GM18861 (cell line): ENCODE measurements at regions not wholly inside any gene's neighbourhood (a gene's known extent, or its start where the extent isn't known, plus 50 kb on each side); places are given as distances from the start of the nearest gene placed in this dataset.

Source experiments
- ATAC-seq: cut with Tn5 transposase; IDR thresholded peaks from one replicate; pipeline ENCODE4 v1.9.1; 2021; ENCODE audit not compliant: unreplicated experiment

DNA sequence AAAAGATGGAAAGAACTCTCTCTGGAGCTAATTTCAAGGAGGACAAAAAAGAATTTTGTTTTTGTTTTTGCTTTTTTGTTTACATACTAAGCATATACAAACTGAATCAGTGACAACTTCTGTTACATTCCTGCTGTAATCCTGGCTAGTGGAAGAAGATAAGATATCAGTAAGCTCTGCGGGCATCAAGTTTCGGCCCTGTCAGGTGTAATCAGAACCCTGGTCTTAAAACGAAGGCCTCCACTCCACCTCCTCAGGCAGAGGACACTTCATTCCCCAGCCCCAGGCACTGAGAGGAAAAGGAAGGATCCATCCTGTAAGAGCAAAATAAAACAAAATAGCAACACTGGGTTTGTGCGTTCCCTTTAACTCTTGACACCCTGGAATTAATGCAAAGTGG lies 88.9 kb upstream of the ARHGAP29 start:
- ATAC-seq, result no peak

DNA sequence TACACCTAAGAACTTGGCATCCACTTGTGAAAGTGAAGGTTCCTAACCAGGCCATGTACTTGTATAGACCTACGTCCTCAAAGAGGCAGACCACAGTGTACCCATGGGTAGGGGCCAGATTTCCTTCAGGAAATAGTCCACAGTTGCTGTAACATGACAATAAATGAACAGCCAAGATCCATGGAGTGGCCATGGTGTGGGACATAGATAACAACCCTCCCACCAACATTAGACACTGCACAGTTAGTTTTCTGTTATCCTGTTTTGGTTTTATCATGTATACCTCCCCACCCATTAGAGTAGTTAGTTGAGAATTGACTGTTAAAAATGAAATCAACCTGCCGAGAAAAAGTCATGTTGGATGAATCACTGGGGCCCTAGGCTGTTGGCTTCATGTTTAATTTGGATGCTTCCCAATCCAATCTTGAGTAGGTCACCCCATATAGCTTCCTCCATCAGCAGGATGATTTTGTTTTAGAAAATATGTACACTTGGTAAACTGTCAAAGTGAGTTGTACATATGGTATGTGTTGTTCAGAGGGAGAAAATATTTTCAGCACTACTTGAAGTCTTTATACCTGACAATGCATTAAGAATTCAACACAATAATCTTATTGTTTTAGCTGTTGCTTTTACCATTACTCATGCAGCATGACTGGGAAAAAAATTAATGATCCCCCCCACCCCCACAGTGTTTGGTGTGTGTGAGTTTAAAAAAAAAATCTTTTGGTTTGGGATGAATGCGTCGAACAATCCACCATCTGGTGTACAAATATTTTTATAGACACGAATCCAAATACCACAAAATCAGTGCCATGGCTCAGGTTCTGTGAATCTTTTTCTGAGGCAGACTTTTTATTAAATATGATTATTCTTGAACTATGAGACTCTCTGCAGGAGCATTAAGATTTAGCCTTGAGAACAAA lies 88.3 kb upstream of the ARHGAP29 start:
- ATAC-seq, result no peak

DNA sequence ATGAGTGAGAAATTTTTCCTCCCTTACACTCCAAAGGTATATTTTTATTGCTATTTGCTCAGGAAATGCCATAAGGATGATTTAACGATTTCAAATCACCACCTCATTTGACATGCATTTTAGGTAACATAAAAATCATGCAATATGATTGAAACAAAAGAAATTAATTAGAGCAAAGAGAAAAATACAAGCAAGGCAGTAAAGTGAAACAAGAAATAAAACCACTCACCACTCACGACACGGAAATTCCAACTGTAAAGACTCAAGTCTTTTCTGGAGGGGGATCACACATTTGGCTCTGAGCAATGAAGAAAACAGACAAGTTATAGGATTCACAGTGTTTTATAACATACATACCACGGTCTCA lies 86.8 kb upstream of the ARHGAP29 start:
- ATAC-seq, result no peak

DNA sequence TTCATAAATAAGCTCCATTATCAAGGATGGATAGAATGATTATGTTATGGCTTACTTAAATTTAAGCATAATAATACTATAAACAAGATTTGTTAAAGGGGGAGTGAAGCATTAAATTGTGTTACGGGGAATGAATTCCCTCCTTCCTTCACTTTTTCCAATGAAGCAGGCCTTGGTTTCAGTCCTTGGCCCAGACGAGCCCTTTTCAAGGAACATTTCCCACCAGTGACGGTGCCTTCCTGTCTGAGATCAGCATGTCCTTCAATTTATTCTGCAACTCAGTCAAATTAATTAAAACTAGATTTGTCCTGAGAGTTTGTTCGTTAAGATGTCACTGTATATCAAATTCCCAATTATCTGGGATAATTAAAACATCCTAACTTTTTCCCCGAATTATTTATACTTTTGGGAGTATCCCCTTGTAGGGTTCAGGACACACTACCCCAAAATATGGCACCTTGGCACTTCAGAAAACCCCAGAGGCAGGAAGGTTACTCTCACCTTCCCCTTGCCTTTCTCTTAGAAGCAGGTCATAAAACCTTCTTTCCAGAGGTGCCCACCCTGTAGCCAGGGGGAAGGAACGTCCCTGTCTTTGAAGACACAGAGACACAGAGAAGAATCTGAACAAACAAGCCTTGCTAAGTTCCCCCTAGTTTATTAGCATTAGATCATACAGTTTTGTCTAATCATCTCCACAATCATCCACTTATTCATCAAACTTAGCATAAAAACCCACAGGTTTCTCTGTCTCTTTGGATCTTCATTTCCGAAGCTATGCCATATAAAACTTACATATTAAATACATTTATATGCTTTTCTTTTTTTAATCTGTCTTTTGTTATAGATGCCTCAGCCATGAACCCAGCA lies 86.2 kb upstream of the ARHGAP29 start:
- ATAC-seq, result no peak

DNA sequence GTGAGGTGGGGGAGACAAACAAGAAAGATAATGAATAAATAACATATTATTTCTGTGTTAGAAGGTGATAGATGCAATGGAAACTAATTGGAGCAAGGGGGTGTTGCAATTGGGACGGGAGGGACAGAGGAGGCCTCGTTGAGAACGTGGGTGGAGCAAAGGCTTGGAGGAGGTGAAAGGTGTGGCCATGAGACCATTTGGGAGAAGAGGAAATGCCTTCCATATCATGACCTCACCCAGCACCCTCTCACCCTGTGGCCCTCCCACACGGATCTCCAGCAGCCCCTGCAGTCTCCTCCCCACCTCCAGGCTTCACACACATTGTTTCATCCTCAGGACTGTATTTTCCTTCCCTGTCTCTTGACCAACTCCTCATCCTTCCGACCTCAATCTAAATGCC lies 85.3 kb upstream of the ARHGAP29 start:
- no peak for ATAC-seq

DNA sequence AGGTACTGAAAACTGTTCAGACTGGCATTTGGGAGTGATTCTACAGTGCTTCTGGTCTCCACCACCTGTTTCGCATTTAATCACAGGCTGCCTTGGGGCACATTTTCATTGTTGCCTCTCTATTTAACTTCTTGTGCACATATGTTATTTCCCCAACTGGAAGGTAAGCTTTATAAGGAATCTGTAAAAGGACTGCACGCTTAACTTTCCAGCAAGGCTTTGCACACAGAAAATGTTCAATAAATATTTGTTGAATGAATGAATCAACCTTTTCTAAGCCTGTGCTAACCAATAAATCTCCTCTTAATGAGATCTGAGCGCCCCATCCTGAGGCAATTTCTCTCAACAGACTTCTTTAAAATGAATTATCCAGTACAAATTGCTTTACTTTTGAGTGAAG lies 84.3 kb upstream of the ARHGAP29 start:
- ATAC-seq, result no peak

DNA sequence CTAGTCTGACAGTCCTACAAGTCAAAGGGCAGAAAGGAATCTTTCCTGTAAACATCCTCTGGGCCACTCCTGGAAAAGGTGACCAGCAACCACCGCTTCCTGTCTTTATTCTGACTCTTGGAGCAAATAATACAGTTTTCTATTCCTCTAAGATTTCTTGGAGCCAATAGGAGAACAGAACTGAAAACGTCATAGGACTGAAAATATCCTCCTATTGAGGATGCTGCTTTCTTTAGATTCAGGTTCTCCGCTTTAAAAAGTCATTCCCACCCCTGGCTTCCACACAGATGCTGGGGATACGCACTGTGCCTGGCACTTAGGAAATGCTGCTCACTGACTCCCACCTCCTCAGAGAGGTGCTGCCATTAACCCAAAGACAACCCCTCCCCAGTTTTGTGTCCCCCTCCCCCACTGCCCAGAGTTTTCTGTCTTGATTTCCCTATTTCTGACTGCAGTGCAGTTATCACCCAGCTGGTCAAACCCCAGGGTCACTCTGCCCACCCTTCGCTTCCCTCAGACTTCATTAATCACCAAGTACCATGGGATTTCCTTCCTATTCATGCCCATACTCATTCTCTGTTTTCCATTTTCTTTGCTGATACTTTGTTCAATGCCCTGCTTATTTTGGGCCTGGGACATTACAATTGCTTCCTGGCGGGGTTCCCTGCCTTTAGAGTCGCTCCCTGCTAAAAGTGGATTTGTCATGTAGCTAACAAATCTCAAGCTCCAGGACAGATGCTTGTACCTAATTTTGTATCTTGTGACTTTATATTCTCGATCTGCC lies 82.1 kb upstream of the ARHGAP29 start:
- no peak for ATAC-seq

DNA sequence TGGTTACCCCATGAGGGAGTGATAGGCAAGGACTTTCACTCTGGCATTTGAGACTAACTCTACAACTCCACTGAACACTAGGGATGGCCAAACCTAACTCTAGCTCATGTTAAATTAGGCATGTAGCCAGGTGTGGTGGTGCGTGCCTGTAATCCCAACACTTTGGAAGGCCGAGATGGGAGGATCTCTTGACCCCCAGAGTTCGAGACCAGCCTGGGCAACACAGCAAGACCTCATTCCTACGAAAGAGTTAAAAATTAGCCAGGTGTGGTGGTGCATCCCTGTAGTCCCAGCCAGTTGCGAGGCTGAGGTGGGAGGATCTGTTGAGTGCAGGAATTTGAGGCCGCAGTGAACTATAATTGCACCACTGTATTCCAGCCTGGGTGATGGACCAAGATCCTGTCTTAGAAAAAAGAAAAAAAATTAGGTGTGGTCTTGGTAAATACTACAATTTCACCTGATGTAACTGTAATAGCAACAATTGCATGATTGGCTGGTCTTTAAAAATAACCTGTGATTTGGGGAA lies 81.2 kb upstream of the ARHGAP29 start:
- ATAC-seq, result no peak

DNA sequence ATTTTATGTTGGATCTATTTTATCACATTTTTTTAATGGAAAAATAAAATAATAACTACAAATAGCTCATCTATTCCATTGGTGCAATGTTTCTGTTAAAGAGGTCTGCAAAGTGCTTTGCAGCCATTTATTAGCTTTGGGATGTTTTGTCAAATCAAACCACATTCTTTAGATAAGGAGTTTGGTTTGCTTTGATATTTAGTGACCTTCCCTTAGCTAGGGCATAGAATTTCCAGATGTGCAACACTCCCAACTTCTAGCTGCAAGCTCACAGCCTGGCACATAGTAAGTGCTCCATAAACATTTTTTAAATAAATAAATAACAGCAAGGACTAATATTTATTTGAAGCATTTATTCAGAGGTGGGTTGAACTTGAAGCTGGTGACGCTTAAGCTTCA lies 80.4 kb upstream of the ARHGAP29 start:
- ATAC-seq, result no peak

DNA sequence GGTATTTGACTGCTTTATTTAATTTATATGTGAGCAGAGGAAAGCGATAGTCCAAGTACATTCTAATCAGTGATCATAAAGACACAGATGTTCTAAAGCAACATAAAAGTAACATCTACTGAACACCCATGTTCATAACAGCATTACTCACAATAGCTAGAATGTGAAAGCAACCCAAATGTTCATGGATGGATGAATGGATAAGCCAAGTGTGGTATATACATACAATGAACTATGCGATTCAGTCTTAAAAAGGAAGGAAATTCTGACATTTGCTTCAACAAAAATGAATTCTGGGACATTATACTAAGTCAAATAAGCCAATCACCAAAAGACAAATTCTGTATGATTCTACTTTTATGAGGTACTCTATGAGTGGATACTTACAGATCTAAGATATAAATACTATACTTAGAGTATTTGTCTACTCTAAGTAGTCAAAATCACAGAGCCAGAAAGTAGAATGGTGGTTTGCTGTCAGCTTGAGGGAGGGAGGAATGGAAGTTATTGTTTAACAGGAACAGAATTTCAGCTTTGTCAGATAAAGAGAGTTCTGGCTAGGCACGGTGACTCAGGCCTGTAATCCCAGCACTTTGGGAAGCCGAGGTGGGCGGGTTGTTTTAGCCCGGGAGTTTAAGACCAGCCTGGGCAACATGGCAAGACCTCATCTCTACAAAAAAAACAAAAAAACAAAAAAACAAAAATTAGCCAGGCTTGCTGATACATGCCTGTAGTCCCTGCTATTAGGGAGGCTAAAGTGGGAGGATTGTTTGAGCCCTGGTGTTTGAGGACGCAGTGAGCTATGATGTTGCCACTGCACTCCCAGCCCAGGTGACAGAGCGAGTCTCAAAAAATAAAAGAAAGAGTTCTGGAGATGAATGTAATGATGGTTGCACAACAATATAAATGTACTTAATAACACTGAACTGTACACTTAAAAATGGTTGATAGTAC lies 79.7 kb upstream of the ARHGAP29 start:
- no peak for ATAC-seq

DNA sequence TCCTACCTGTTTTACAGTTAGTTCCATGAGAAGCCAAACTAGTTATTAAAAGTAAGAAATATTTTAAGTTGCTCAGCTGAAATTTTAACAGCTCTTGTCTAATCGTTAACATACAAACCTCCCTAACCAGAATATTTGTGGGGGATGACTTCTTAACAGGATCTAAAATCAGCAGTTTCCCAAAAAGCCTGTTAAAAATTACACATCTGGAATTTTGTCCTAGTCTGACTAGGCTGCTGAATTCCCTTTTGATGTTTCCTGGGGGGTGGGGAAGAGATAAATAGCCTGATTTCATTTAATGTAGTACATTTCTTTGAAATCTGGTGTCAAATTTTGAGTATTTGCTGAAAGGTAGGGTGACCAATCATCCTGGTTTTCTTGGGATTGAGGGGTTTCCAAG lies 78.8 kb upstream of the ARHGAP29 start:
- ATAC-seq, result no peak

DNA sequence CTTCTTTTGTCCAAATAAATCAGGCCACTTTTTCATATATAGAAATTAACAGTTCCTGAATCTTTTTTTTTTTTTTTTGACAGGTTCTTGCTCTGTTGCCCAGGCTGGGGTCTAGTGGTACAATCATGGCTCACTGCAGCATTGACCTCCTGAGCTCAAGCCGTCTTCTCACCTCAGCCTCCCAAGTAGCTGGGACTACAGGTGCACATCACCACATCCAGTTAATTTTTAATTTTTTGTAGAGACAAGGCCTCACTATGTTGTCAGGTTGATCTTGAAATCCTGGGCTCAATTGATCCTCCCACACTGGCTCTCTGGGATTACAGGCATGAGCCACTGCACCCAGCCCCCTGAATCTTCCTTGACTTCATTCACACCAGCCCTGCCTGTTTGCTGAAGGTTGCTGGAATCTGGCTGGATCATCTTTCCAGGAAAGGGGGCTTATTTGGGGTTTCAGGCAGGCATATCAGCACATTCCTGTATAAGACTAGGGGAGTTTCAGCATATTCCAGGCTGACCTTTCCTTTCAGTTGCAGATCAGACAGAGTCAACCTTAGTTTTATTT lies 78.2 kb upstream of the ARHGAP29 start:
- ATAC-seq, result no peak

DNA sequence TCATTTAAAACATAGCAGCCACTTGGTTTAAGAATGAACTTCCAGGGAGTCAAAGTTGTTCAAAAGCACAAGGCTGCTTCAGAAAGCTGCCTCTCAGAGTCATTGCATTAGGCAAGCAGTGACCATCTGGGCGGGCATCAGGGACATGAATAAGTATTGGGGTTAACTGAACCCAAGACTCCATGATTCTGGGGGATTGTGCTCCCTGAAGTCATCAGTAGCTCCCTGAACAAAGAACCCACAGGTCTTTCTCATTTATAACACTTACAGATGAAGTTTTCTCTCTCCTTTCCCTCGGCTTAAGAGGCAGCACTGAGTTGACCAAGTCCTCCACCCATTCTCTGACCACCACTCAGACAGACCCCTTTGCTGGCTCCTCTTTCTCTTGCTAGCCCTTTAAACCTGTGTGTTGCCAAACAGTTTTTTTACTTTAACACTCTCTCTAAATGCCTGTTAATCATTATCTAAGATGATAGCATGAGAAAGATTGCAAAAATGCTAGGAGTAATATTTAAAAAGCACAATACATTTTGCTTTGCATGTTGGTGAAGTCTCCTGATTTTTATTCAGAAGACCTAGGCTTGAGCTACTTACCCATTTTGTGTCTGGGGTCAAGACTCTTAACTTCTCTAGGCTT lies 77.0 kb upstream of the ARHGAP29 start:
- ATAC-seq, result no peak

DNA sequence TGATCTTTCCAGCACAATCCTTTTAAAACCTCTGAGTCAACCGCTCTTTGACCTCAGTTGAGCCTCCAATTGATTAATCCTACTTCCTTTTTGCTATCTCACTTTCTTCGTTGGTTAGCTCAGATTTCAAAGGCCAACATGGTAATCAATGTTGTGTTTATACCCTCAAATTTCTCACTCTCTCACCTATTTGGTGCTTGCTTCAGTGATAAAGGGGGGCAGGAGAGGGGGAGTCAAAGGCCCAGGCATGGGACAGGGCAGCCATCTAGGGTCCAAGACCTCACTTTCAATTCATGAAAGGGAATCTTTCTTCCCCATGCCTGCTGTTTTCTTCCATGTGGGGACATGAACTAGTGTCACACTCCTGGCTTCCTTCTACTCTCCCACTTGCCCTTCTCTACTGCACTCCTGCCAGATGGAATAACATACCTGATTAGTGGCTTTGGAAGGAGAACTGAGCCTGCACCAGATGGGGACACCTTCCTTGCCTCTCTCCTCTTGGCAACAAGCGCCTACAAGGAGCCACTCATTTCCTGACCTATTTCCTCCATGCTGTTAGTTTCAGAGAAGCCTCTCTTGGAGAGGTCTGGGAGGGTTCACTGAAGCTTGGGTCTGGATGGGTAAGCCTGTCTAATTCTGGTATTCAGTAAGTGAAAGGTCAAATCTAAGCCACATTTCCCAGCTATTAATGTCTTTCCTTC lies 73.3 kb upstream of the ARHGAP29 start:
- ATAC-seq, result no peak

DNA sequence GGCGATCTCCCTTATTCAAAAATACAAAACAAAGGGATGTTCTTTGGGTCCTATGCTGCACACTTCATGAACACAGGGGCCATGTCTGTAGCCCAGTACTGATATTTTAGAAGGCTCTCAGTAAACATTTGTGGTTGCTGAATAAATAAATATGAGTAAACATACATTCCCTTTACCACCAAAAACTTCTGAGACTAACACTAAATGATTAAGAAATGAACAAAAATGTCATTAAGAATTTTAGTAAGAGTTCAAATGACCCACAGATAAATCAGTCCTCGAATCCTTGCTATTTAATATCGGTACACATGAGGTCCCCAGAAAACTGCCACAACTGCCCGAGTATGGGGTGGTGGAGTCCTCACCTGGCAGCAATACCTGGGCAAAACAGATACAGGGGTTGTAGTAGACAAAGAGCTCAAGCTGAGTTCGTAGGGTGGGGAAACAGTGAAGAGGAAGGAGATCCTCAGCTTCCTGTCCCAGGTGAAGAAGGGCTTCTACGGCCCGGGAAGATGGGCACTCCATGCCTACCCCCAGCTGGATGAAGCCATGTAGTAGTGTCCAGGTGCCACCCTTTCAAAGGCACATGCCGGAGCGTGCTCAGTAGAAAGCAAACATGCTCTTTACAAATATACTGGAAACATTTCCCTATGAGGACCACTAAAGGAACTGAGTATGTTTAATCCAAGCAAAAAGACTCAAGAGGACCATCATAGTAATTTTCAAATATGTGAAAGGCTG lies 72.6 kb upstream of the ARHGAP29 start:
- ATAC-seq, result no peak

DNA sequence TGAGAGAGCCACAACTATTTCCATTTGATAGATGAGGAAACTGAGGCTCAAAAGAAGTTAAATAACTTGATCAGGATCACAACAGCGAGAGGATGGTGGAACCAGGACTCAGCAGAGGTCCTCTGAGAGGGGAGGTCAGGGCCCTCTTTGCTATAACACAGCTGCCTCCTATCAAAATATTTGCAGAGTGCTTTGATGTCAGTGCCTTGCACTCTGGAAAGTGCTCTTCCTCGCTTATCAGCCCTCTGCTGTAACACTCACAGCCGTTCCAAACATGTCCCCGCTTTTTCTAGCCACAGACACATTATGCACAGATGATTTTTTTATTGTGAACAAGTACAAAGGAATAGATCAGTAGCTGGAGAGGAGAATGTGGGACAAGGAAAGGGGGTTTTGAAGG lies 71.8 kb upstream of the ARHGAP29 start:
- no peak for ATAC-seq

DNA sequence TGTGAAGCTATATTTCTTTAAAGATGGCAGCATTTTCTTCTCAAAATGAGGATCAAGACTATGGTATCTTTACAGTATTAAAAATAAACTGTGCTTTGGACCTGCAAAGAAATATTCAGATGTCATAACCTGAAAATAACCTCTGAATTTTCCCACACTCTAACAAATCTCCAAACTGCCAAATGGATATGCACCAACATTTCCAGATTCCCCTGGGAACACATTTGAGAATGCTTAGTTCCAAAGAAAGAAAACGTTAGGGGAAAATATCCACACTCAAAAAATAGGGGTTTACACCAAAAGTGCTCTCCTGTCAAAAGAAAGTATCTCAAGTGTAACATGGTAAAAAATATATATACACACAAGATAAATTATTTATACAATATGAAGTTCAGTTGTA lies 69.1 kb upstream of the ARHGAP29 start:
- no peak for ATAC-seq

DNA sequence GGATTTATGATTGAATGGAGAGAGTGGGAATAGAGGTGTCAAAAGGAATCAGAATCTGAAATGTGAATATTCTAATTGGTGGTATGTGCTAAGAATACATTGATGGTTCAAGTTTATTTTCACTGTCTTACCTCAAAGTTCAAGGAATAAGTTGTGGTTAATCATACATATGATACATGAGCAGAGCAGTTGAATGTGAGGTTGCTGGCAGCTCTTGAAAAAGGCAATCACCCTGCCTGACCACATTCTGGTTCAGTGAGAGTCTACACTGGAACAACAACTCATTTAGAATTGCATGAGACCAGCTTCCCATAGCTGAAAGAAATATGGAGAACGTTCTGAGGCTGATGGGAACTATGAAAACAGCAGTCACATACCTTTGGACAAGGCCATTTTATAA lies 68.3 kb upstream of the ARHGAP29 start:
- no peak for ATAC-seq
